Peyer's patch (tissue), 4 donors: ENCODE measurements at regions not wholly inside any gene's neighbourhood (a gene's known extent, or its start where the extent isn't known, plus 50 kb on each side); places are given as distances from the start of the nearest gene placed in this dataset.

Experiments
- DNase-seq, 3 donors: peaks; one replicate each; pipeline ENCODE4 v3.0.0-alpha.2; 2017 to 2019
- H3K27ac ChIP-seq, 4 donors: fragments of 200-600 bp; sonication (generic); one replicate each; pipeline ENCODE4 v1.5.1; 2016 to 2019
- H3K27me3 ChIP-seq, 2 donors: fragments of 200-600 bp; sonication (generic); one replicate each; pipeline ENCODE4 v1.5.1; 2019
- H3K36me3 ChIP-seq, 3 donors: fragments of 200-600 bp; sonication (generic); one replicate each; pipeline ENCODE4 v1.5.1; 2016 to 2019
- H3K4me1 ChIP-seq, 4 donors: fragments of 200-600 bp; sonication (generic); one replicate each; pipeline ENCODE4 v1.5.1; 2016 to 2019
- H3K4me3 ChIP-seq, 4 donors: fragments of 200-600 bp; sonication (generic); 1 replicate in 3 of 4; 2 replicates in 1 of 4; pipeline ENCODE4 v1.5.1; 2016 to 2019; ENCODE audit warnings: mild to moderate bottlenecking in 1 of 4
- H3K9me3 ChIP-seq, 4 donors: fragments of 200-600 bp; sonication (generic); one replicate each; pipeline ENCODE4 v1.5.1; 2016 to 2019; ENCODE audit warnings: mild to moderate bottlenecking in 1 of 4
- CTCF ChIP-seq, 6 experiments: fragments of 450-650 bp in 4 of 6; fragments of 200-600 bp in 2 of 6; sonication (generic) in 1 of 6; IDR thresholded peaks; one replicate each; pipeline ENCODE4 v1.5.1; 2017 to 2019; ENCODE audit warnings: antibody characterized with exemption in 6 of 6, mild to moderate bottlenecking in 3 of 6, moderate library complexity in 1 of 6
- POLR2A ChIP-seq, 2 donors: fragments of 450-650 bp; IDR thresholded peaks; one replicate each; pipeline ENCODE4 v1.5.1; 2017; ENCODE audit warnings: antibody characterized with exemption in 2 of 2, mild to moderate bottlenecking in 2 of 2, moderate library complexity in 2 of 2

DNA sequence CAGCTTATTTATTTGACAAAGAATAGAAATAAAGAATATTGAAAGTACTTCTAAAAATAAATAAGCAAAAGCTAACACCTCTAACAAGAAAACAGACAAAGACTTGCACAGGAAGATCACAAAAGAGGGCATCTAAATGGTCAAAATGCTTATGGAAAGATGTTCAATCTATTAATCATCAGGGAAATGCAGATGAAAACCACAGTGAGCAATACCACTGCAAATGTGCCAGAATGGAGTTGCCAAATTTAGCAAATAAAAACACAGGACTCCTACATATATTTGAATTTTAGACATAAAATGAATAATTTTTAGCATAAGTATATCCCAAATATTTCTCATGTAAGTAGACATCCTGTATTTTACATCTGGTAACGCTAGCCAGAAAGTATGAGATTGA lies 56.1 kb upstream of the HPGD start:
- no peak for DNase-seq
- H3K27ac ChIP-seq = no peak overlapping the region
- H3K4me1 ChIP-seq = peaks cover 0 to 8% (median 0%) of the 10 kb centered on the region in 4 donors
- no peak for TF ChIP-seq POLR2A (IDR thresholded peaks at IDR 0.05)
- no peak for TF ChIP-seq CTCF (IDR thresholded peaks at IDR 0.05)
- H3K27me3 ChIP-seq = no peaks in the 10 kb centered on the region
- no peaks in the 10 kb centered on the region for H3K36me3 ChIP-seq
- H3K9me3 ChIP-seq = no peaks in the 10 kb centered on the region
- no peak overlapping the region for H3K4me3 ChIP-seq

DNA sequence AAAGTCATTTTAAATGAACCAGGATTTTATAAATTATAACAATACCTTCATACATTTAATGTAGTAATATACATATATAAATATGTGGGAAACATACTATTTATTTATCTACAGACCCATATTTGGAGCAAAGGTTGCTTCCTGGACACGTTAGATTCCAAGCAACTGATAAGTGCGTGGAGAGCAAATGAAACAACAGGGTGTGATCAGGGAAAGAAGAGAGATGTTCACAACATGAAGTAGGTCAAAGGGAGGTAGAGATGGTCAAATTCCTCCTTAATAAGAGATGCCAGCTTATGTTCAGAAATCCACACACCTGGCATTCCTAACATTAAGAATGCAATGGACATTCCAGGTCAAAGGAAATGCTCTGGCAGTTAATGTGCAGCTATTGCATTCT lies 53.1 kb upstream of the HPGD start:
- peaks cover 0 to 4% (median 0%) of the 10 kb centered on the region in 4 donors for H3K4me1 ChIP-seq
- DNase-seq = no peak
- no peaks in the 10 kb centered on the region for H3K36me3 ChIP-seq
- H3K27me3 ChIP-seq = no peaks in the 10 kb centered on the region
- no peaks in the 10 kb centered on the region for H3K9me3 ChIP-seq
- TF ChIP-seq CTCF (IDR thresholded peaks at IDR 0.05) = no peak
- no peak for TF ChIP-seq POLR2A (IDR thresholded peaks at IDR 0.05)
- H3K4me3 ChIP-seq = no peak overlapping the region
- H3K27ac ChIP-seq = peak overlapping the region in 1 of 4 donors; percentile 53
